Common myeloid progenitor, CD34-positive (primary cell): ENCODE measurements at regions not wholly inside any gene's neighbourhood (a gene's known extent, or its start where the extent isn't known, plus 50 kb on each side); places are given as distances from the start of the nearest gene placed in this dataset.

Experiments
- CTCF ChIA-PET: fragments of 350-600 bp; sonication (Branson Sonifier 250); formaldehyde crosslinking; loops from one replicate; lab custom pipeline; 2021; ENCODE audit warnings: antibody characterized with exemption; lab: Charles Lee
- POLR2A ChIA-PET: fragments of 350-600 bp; sonication (Branson Sonifier 250); formaldehyde crosslinking; loops from one replicate; lab custom pipeline; 2021; ENCODE audit warnings: antibody characterized with exemption; lab: Charles Lee
- DNase-seq, 3 donors: peaks; one replicate each; pipeline versions ENCODE4 v3.0.0 to v3.0.0-alpha.2; 2013
- H3K27ac ChIP-seq, 2 experiments: 1 replicate in 1 of 2; 2 replicates in 1 of 2; pipeline ENCODE4 v1.7.0; 2013; ENCODE audit warnings: inconsistent platforms in 2 of 2, low read length in 2 of 2, mild to moderate bottlenecking in 2 of 2, low read depth in 1 of 2, moderate library complexity in 1 of 2; ENCODE audit not compliant: severe bottlenecking in 2 of 2, insufficient read depth in 1 of 2, poor library complexity in 1 of 2
- H3K27me3 ChIP-seq, 5 experiments: replicated peaks in 2 of 5; 1 replicate in 3 of 5; 2 replicates in 2 of 5; pipeline versions ENCODE4 v1.6.1 to v1.7.0; 2013; ENCODE audit warnings: low read length in 4 of 5, mild to moderate bottlenecking in 2 of 5, moderate library complexity in 2 of 5, inconsistent platforms in 1 of 5; ENCODE audit not compliant: insufficient read depth in 5 of 5, control insufficient read depth in 4 of 5
- H3K36me3 ChIP-seq, 4 experiments: 1 replicate in 2 of 4; 2 replicates in 2 of 4; pipeline versions ENCODE4 v1.6.1 to v1.7.0; 2013; ENCODE audit warnings: low read length in 3 of 4, control low read depth in 1 of 4, mild to moderate bottlenecking in 1 of 4; ENCODE audit not compliant: control insufficient read depth in 4 of 4, insufficient read depth in 4 of 4
- H3K4me1 ChIP-seq, 4 experiments: 1 replicate in 3 of 4; 2 replicates in 1 of 4; pipeline versions ENCODE4 v1.6.1 to v1.7.1; 2013; ENCODE audit warnings: low read length in 3 of 4, mild to moderate bottlenecking in 3 of 4, control low read depth in 1 of 4, inconsistent platforms in 1 of 4, moderate library complexity in 1 of 4; ENCODE audit not compliant: control insufficient read depth in 4 of 4, insufficient read depth in 4 of 4; ENCODE audit errors: control extremely low read depth in 1 of 4
- H3K4me3 ChIP-seq, 7 experiments: 1 replicate in 4 of 7; 2 replicates in 3 of 7; pipeline versions ENCODE4 v1.5.1 to v1.7.0; 2013; ENCODE audit warnings: mild to moderate bottlenecking in 7 of 7, low read length in 6 of 7, moderate library complexity in 6 of 7, inconsistent platforms in 2 of 7, low read depth in 2 of 7, control low read depth in 1 of 7; ENCODE audit not compliant: insufficient read depth in 4 of 7, control insufficient read depth in 1 of 7; ENCODE audit errors: extremely low read depth in 1 of 7
- H3K9me3 ChIP-seq, 5 experiments: 1 replicate in 4 of 5; 2 replicates in 1 of 5; pipeline versions ENCODE4 v1.6.1 to v1.7.1; 2013; ENCODE audit warnings: low read length in 4 of 5, mild to moderate bottlenecking in 2 of 5, inconsistent platforms in 1 of 5, low read depth in 1 of 5, moderate library complexity in 1 of 5; ENCODE audit not compliant: control insufficient read depth in 4 of 5, insufficient read depth in 2 of 5; ENCODE audit errors: control extremely low read depth in 1 of 5
- WGBS: methylation state at CpG from one replicate; pipeline ENCODE4 v1.1.5; 2013; ENCODE audit not compliant: insufficient coverage; 5-methylcytosine and 5-hydroxymethylcytosine counted together

GRCh38 chr5:82662340-82662739, 384.2 kb upstream of the RPS23 start:
- H3K9me3 ChIP-seq: no peaks in the 10 kb centered on the region
- ChIA-PET CTCF (no interaction called here), POLR2A (no interaction called here)
- H3K27me3 ChIP-seq: no peaks in the 10 kb centered on the region
- 100% methylated on average over 1 of the region's 1 CpG for WGBS
- H3K4me3 ChIP-seq: no peak overlapping the region
- H3K4me1 ChIP-seq: peaks cover 0 to 9% (median 5%) of the 10 kb centered on the region in 4 experiments
- DNase-seq: no peak
- no peaks in the 10 kb centered on the region for H3K36me3 ChIP-seq
- H3K27ac ChIP-seq: no peak overlapping the region

DNA sequence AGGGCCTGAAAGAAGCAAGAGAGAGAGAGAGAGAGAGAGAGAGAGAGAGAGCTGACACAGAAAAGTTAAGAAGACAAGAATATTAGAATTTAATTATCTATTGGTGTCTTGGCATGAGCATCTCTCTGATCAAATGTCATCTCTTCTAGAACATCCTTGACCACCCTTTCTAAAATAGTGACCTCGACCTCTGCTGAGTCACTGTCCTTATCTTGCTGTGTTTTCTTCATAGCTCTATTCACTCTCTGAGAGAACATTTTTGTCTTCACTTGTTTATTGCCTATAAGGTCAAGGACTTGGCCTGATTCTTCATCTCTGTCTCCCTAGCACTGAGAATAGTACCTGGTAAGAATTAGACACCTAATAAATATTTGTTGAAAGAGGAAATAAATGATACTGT, 383.8 kb upstream of the RPS23 start:
- DNase-seq: no peak
- Histone ChIP-seq H3K27me3 (no peaks in the 10 kb centered on the region), H3K36me3 (no peaks in the 10 kb centered on the region), H3K27ac (no peak overlapping the region), H3K4me1 (peaks cover 0 to 13% (median 9%) of the 10 kb centered on the region in 4 experiments), H3K4me3 (no peak overlapping the region), H3K9me3 (no peaks in the 10 kb centered on the region)
- POLR2A ChIA-PET: interaction anchor here (0.5 kb wide), 1 partner anchor 354 kb away, joined by 5 read pairs; no protein-coding TSS in a partner anchor
- CTCF ChIA-PET: no interaction called here
- 100% methylated on average over 1 of the region's 1 CpG for WGBS

DNA sequence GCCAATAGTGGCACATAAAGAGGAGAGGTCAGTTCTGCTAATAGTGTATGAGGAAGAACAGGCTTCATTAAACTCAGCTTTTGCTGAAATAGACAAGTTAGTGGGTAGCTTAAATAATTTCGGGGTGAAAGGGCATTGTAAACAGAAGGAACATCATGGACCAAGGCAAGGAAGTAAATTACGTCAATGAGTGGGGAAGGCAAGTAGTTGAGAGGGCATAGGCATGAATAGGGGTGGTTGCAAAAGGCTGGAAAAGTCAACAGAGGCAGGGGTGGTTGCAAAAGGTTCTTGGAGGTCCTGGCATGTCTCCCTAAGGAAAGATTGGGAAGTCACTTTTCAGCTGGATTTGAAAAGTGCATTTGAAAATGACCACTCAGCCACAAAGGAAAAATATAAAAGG, 383.3 kb upstream of the RPS23 start:
- Histone ChIP-seq H3K27me3 (no peaks in the 10 kb centered on the region), H3K36me3 (no peaks in the 10 kb centered on the region), H3K27ac (no peak overlapping the region), H3K4me3 (no peak overlapping the region), H3K9me3 (no peaks in the 10 kb centered on the region), H3K4me1 (peaks cover 0 to 18% (median 13%) of the 10 kb centered on the region in 4 experiments)
- CTCF ChIA-PET: no interaction called here
- 100% methylated on average over 2 of the region's 2 CpGs for WGBS
- no peak for DNase-seq
- POLR2A ChIA-PET: interaction anchor here (0.5 kb wide), 1 partner anchor 354 kb away, joined by 5 read pairs; no protein-coding TSS in a partner anchor

DNA sequence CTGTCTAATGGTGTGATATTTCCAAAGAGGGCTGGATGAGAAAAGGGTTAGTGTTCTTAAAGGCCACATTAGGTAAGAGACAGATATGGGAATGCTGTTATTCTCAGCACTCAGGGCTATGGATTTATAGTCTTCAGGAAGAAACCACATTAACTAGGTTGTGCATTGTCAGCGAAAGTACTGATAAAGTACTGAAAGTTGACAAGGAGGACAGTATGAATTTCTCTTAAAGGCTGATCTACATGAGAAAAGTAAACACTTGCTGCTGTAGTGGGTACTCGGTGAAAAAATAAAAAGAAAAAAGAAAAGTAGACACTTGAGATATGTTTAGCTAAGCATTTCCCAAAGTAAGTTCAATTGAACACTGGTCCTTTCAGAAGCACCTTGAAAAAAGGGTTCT, 381.0 kb upstream of the RPS23 start:
- DNase-seq: no peak
- CTCF ChIA-PET: interaction anchor here (1.4 to 3.2 kb wide), 3 partner anchors 12 to 247 kb away, joined by 3 to 14 read pairs (median 5); no protein-coding TSS in a partner anchor
- Histone ChIP-seq H3K9me3 (no peaks in the 10 kb centered on the region), H3K27me3 (no peaks in the 10 kb centered on the region), H3K4me3 (no peak overlapping the region), H3K4me1 (peaks cover 3 to 15% (median 13%) of the 10 kb centered on the region in 4 experiments), H3K27ac (no peak overlapping the region), H3K36me3 (no peaks in the 10 kb centered on the region)
- WGBS: 100% methylated on average over 1 of the region's 2 CpGs
- POLR2A ChIA-PET: no interaction called here

- DNase-seq: peak in 1 of 3 donors; percentile 3
- 69% methylated on average over 5 of the region's 5 CpGs for WGBS
- H3K4me3 ChIP-seq: no peak overlapping the region
- ChIA-PET POLR2A (no interaction called here), CTCF (interaction anchor here (1.3 to 3.2 kb wide), 3 partner anchors 9 to 15 kb away, joined by 3 to 14 read pairs (median 5); no protein-coding TSS in a partner anchor)
- H3K27me3 ChIP-seq: no peaks in the 10 kb centered on the region
- H3K36me3 ChIP-seq: no peaks in the 10 kb centered on the region
- H3K27ac ChIP-seq: no peak overlapping the region
- H3K4me1 ChIP-seq: peaks cover 3 to 15% (median 13%) of the 10 kb centered on the region in 4 experiments
- H3K9me3 ChIP-seq: no peaks in the 10 kb centered on the region
Observed at GRCh38 chr5:82657033-82657699, 379.0 kb upstream of the RPS23 start.

- Histone ChIP-seq H3K4me1 (peaks cover 3 to 15% (median 13%) of the 10 kb centered on the region in 4 experiments), H3K4me3 (no peak overlapping the region)
- peak in 2 of 3 donors; percentile 34 to 45 for DNase-seq
Observed at GRCh38 chr5:82656341-82656761, 378.2 kb upstream of the RPS23 start.

GRCh38 chr5:82655078-82655477, 376.9 kb upstream of the RPS23 start:
- H3K4me1 ChIP-seq: peaks cover 3 to 15% (median 13%) of the 10 kb centered on the region in 4 experiments
- no peaks in the 10 kb centered on the region for H3K36me3 ChIP-seq
- H3K27ac ChIP-seq: no peak overlapping the region
- ChIA-PET CTCF (interaction anchor here (0.9 to 2.7 kb wide), 2 partner anchors 9 to 13 kb away, joined by 3 to 10 read pairs; no protein-coding TSS in a partner anchor), POLR2A (no interaction called here)
- H3K27me3 ChIP-seq: no peaks in the 10 kb centered on the region
- DNase-seq: no peak
- no peak overlapping the region for H3K4me3 ChIP-seq
- 96% methylated on average over 7 of the region's 7 CpGs for WGBS
- H3K9me3 ChIP-seq: no peaks in the 10 kb centered on the region

More at GRCh38 chr5:82656341-82656761, 378.2 kb upstream of the RPS23 start:
- CTCF ChIA-PET: interaction anchor here (3.2 kb wide), 1 partner anchor 15 kb away, joined by 14 read pairs; no protein-coding TSS in a partner anchor
- WGBS: 86% methylated on average over 1 of the region's 2 CpGs
- Histone ChIP-seq H3K27ac (no peak overlapping the region), H3K9me3 (no peaks in the 10 kb centered on the region), H3K36me3 (no peaks in the 10 kb centered on the region), H3K27me3 (no peaks in the 10 kb centered on the region)
- POLR2A ChIA-PET: no interaction called here
